ENCODE measurements at regions not wholly inside any gene's neighbourhood (a gene's known extent, or its start where the extent isn't known, plus 50 kb on each side); places are given as distances from the start of the nearest gene placed in this dataset.

GRCh38 chr12:87818441-87818840, 210.8 kb downstream of the C12orf50 start:
- TF ChIP-seq CTCF (conservative IDR thresholded peaks at IDR 0.05; ENCODE audit: low read depth, low read length), result no peak
- DNase-seq (ENCODE audit: low read depth), result no peak
- H3K4me3 ChIP-seq (ENCODE audit: low read length), result no peak overlapping the region

DNA sequence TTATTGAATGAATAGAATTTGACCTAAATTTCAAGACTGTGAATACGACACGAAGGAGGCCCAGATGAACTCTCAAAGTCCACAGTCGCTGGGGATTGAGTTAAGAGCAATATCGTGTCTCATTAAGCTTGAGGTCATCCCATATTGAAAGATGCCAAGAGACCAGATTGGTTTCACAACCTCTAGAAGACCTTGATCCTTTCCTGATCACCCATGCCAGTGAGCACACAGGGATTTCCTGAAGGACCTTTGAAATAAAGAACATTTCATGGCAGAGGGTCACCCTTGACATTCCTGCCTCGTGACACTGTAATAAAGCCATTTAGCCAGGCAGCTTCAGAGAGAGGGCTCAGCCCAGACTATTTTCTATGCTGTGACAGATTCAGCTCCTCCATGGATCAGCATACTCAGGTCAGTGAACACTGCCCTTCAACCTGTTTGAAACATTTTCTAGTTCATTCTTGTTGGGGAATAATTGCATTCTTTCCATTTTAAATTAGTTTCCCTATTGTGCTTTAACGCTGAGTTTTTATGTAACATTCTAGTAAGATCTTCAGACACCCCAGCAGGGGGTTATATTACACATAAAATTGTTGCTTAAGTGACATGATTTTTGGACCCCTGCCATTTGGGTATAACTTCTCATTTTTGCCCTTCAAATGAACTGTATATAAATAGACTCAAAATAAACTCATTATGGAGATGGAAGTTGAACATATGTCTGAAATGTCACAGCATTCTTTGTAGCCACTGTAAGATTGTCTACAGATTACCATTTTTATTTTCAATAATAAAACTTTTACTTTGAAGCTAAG, 213.2 kb downstream of the C12orf50 start:
- DNase-seq (ENCODE audit: low read depth), result peak; percentile 72
- TF ChIP-seq CTCF (conservative IDR thresholded peaks at IDR 0.05; ENCODE audit: low read depth, low read length), result no peak
- H3K4me3 ChIP-seq (ENCODE audit: low read length), result no peak overlapping the region

DNA sequence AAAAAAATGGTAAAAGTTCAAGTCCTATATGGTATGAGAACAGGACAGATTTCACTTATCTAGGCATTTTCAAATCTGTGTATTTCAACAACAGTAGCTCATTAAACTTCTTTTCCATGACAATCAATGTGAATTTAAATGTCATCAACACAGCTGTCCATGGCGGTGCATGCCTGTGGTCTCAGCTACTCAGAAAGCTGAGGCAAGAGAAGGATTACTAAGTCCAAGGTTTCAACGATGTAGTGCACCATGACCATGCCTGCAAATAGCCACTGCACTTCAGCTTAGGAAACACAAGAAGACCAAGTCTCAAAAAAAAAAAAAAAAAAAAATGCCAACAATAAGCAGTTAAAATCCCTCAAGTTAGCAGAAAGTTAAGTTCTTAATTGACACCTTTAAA, 214.6 kb downstream of the C12orf50 start:
- TF ChIP-seq CTCF (conservative IDR thresholded peaks at IDR 0.05; ENCODE audit: low read depth, low read length), result no peak
- no peak overlapping the region for H3K4me3 ChIP-seq (ENCODE audit: low read length)
- no peak for DNase-seq (ENCODE audit: low read depth)

DNA sequence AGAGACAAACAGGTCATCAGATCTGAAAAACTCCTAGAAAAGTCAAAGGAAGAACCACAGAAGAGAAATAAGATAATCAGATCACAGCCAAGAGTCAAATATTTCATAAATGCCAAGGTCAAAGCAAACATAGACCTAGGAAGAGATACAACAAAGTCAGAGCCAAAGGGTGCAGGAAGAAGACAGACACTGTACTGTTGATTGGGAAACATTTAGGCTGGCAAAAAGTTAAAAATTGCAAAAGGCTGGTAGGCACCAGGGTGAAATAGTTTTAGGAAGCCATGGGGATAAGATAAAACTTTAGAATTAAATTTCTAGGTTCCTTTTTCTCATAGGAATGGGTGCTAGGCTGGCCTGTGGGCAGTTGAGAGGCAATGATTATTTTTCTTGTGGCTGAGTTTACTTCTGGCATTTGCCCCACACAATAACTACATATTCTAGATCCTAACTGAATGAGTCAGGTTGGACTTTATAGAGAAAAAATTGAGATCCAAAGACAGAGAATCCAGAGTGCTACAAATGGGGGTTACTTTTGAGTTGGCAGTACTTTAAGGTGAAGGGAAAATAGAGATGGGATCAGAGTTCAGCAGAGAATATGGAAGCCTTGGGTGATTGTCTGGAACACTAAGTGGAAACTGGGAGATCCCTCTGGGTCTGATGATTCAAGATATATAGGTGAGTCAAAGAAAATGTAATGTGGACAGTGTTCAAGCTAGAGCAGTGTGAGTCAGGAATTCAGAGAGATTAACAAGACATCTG, 215.5 kb downstream of the C12orf50 start:
- no peak for TF ChIP-seq CTCF (conservative IDR thresholded peaks at IDR 0.05; ENCODE audit: low read depth, low read length)

GRCh38 chr12:87812681-87813080, 216.5 kb downstream of the C12orf50 start:
- no peak for TF ChIP-seq CTCF (conservative IDR thresholded peaks at IDR 0.05; ENCODE audit: low read depth, low read length)
- no peak for DNase-seq (ENCODE audit: low read depth)
- no peak overlapping the region for H3K4me3 ChIP-seq (ENCODE audit: low read length)

More for the DNA sequence above, 215.5 kb downstream of the C12orf50 start:
- no peak overlapping the region for H3K4me3 ChIP-seq (ENCODE audit: low read length)
- no peak for DNase-seq (ENCODE audit: low read depth)

DNA sequence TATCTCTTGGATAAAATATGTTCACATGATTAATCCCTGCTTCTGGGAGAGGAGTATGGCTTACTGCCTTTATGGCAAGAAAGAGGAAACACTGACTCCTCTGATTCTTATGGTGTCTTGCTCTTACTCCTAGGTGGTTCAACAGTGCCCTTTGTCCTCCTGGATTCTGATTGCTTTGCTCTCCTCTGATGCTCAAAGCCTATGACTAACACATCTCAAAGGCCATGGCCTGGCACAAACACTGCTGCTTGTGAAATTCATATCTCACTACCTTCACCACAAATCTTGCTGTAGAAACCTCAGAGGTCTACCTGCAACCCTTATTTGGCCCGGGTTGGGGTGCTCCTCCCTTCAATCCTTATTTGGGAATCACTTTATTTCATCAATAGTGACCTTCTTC, 217.2 kb downstream of the C12orf50 start:
- H3K4me3 ChIP-seq (ENCODE audit: low read length), result no peak overlapping the region
- no peak for DNase-seq (ENCODE audit: low read depth)
- TF ChIP-seq CTCF (conservative IDR thresholded peaks at IDR 0.05; ENCODE audit: low read depth, low read length), result no peak

All from retinal pigment epithelial cell (primary cell).